ENCODE measurements at regions not wholly inside any gene's neighbourhood (a gene's known extent, or its start where the extent isn't known, plus 50 kb on each side); places are given as distances from the start of the nearest gene placed in this dataset.

DNA sequence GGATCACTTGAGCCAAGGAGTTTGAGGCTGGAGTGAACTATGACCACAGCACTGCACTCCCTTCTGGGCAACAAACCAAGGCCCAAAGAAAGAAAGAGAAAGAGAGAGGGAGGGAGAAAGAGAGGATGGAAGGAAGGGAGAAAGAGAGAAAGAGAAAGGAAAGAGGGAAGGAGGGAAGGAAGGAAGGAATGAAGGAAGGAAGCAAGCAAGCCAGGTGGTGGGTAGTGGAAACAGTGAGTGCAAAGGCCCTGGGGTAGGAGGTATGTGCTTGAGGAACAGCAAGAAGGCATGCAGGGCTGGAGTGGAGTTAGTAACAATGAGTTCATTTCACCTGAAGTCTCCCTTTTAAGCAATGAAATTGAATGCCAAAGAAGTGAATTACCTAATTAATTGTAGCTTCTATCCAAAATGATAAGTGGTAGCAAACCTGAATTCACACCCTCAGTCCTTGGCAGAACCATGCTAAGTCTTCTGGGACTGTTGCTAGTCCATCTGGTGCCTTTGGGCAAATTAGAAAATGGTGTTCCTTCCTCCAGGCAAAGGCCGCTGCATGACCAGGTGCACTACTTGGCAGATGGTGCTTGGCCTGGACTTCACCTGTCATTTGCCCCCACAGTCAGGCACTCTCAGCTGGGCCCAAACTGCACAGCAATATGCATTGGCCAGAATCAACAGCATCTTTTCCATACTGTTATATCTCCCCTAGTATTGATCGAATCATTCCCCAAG is 67.4 kb upstream of the MPP7 start:
- no peak for TF ChIP-seq GATA2 (IDR thresholded peaks at IDR 0.05; ENCODE audit: low read depth, low read length)
- TF ChIP-seq GATA3 (IDR thresholded peaks at IDR 0.05; ENCODE audit: low read depth, low read length), result no peak

All from SH-SY5Y (cell line).